HepG2 (cell line): ENCODE measurements at regions not wholly inside any gene's neighbourhood (a gene's known extent, or its start where the extent isn't known, plus 50 kb on each side); places are given as distances from the start of the nearest gene placed in this dataset.

Experiments used
- ATAC-seq: fragments of 200-7000 bp; cut with Tn5 transposase; 3 replicates; pipeline ENCODE4 v1.9.1; 2020; ENCODE audit warnings: mild to moderate bottlenecking, moderate library complexity
- BruUV-seq: library from RNA; stranded (reverse); fragments of 400-500 nt; replicated peaks from 2 replicates; lab custom pipeline; 2021; lab: Mats Ljungman, UMichigan
- CTCF ChIA-PET: fragments of 300-600 bp; formaldehyde crosslinking; extraction: SDS; loops from one replicate; lab custom pipeline; 2021; ENCODE audit warnings: low total read pairs, inconsistent platforms, low intra/inter-chr PET ratio; lab: Yijun Ruan, JAX
- POLR2A ChIA-PET: fragments of 350-600 bp; sonication (Branson Sonifier 250); formaldehyde crosslinking; loops from one replicate; lab custom pipeline; 2020; ENCODE audit warnings: antibody characterized with exemption, inconsistent platforms; lab: Yijun Ruan, JAX
- DNase-seq: peaks from one replicate; pipeline ENCODE4 v3.0.0-alpha.2; 2015; ENCODE audit warnings: low spot score
- FAIRE-seq: peaks from 3 replicates; lab custom pipeline; 2011; peaks lifted over from hg19 to GRCh38; lab: Jason Lieb, UNC
- H2AFZ ChIP-seq: one replicate; pipeline ENCODE4 v1.6.1; 2011; ENCODE audit warnings: low read length, inconsistent platforms
- H3K27ac ChIP-seq: fragments of 300-600 bp; 3 replicates; pipeline ENCODE4 v1.8.0; 2011; ENCODE audit warnings: mixed run types, mild to moderate bottlenecking, mixed read lengths, low read length, inconsistent platforms; ENCODE audit not compliant: insufficient read depth; ENCODE audit errors: extremely low read length
- H3K27me3 ChIP-seq, 2 experiments: fragments of 200-600 bp in 1 of 2; 2 replicates in 1 of 2; 3 replicates in 1 of 2; pipeline versions ENCODE4 v1.6.0 to v1.8.0; 2011; ENCODE audit warnings: low read length in 2 of 2, mild to moderate bottlenecking in 2 of 2, moderate library complexity in 2 of 2, inconsistent platforms in 1 of 2; ENCODE audit not compliant: insufficient read depth in 2 of 2, control insufficient read depth in 1 of 2
- H3K36me3 ChIP-seq, 2 experiments: fragments of 200-600 bp in 1 of 2; replicated peaks in 1 of 2; 2 replicates in 1 of 2; 3 replicates in 1 of 2; pipeline versions ENCODE4 v1.5.1 to v1.8.0; 2011; ENCODE audit warnings: low read length in 2 of 2, inconsistent platforms in 1 of 2; ENCODE audit not compliant: insufficient read depth in 2 of 2, control insufficient read depth in 1 of 2
- H3K4me1 ChIP-seq: 2 replicates; pipeline ENCODE4 v1.5.1; 2012; ENCODE audit warnings: low read length, inconsistent platforms; ENCODE audit not compliant: insufficient read depth
- H3K4me2 ChIP-seq: 2 replicates; pipeline ENCODE4 v1.6.0; 2011; ENCODE audit warnings: low read depth, low read length, inconsistent platforms
- H3K4me3 ChIP-seq, 3 experiments: fragments of 200-600 bp in 1 of 3; sonication (generic), shearing (Covaris generic) in 1 of 3; replicated peaks in 1 of 3; 2 replicates each; pipeline ENCODE4 v1.5.1; 2011 to 2016; ENCODE audit warnings: low read length in 3 of 3, inconsistent platforms in 2 of 3, low read depth in 2 of 3, mild to moderate bottlenecking in 2 of 3, control low read depth in 1 of 3, mixed read lengths in 1 of 3; ENCODE audit not compliant: insufficient read depth in 1 of 3
- H3K79me2 ChIP-seq: one replicate; pipeline ENCODE4 v1.6.1; 2011; ENCODE audit warnings: low read length, inconsistent platforms; ENCODE audit not compliant: insufficient read depth
- H3K9ac ChIP-seq: 2 replicates; pipeline ENCODE4 v1.6.0; 2011; ENCODE audit warnings: mild to moderate bottlenecking, low read depth, low read length, inconsistent platforms; ENCODE audit not compliant: insufficient read depth
- H3K9me3 ChIP-seq: 2 replicates; pipeline ENCODE4 v1.5.1; 2012; ENCODE audit warnings: mild to moderate bottlenecking, low read length
- H4K20me1 ChIP-seq: 2 replicates; pipeline ENCODE4 v1.6.0; 2011; ENCODE audit warnings: inconsistent platforms, mild to moderate bottlenecking, low read length, moderate library complexity; ENCODE audit not compliant: insufficient read depth
- ARID3A ChIP-seq: IDR thresholded peaks from 2 replicates; pipeline ENCODE4 v1.6.1; 2012; ENCODE audit warnings: low read depth, low read length, improper control_type of control experiment
- ASH2L ChIP-seq: fragments of 300-600, 200-600 bp; sonication (generic); IDR thresholded peaks from 2 replicates; pipeline ENCODE4 v1.7.0; 2017; ENCODE audit warnings: low read depth, mild to moderate bottlenecking, moderate library complexity, mixed read lengths, low read length; ENCODE audit not compliant: insufficient read length
- CBFB ChIP-seq: sonication (generic); formaldehyde crosslinking; IDR thresholded peaks from 2 replicates; pipeline ENCODE4 v1.4.0; 2020; ENCODE audit warnings: missing genetic modification reagents
- CEBPB ChIP-seq: IDR thresholded peaks from 2 replicates; pipeline ENCODE4 v1.6.1; 2011; ENCODE audit warnings: low read depth, low read length, improper control_type of control experiment, borderline replicate concordance
- GTF3A ChIP-seq: sonication (generic); formaldehyde crosslinking; conservative IDR thresholded peaks from 2 replicates; pipeline ENCODE4 v1.4.0; 2020; ENCODE audit warnings: mild to moderate bottlenecking, missing genetic modification reagents
- HBP1 ChIP-seq: IDR thresholded peaks from 2 replicates; pipeline ENCODE4 v1.6.1; 2016; ENCODE audit warnings: low read depth, control low read depth
- IRX3 ChIP-seq: sonication (generic); formaldehyde crosslinking; IDR thresholded peaks from 2 replicates; pipeline ENCODE4 v1.8.1; 2023; ENCODE audit warnings: mild to moderate bottlenecking, low read depth, missing genetic modification reagents, borderline replicate concordance
- PLRG1 ChIP-seq: fragments of 450-650 bp; conservative IDR thresholded peaks from 2 replicates; pipeline ENCODE4 v1.6.1; 2016
- POLR2AphosphoS5 ChIP-seq: IDR thresholded peaks from 2 replicates; pipeline ENCODE4 v1.6.1; 2012; ENCODE audit warnings: low read depth, low read length
- TEAD3 ChIP-seq: optimal IDR thresholded peaks from 2 replicates; pipeline ENCODE3; 2016; ENCODE audit warnings: borderline replicate concordance
- TMF1 ChIP-seq: sonication (generic); formaldehyde crosslinking; IDR thresholded peaks from 2 replicates; pipeline ENCODE4 v1.8.1; 2022; ENCODE audit warnings: low read depth, missing genetic modification reagents
- ZBTB33 ChIP-seq: sonication (generic); formaldehyde crosslinking; IDR thresholded peaks from 2 replicates; pipeline ENCODE4 v1.4.0; 2020; ENCODE audit warnings: missing genetic modification reagents
- ZMYM2 ChIP-seq: sonication (generic); formaldehyde crosslinking; IDR thresholded peaks from 2 replicates; pipeline ENCODE4 v1.8.0; 2022; ENCODE audit warnings: mild to moderate bottlenecking, missing genetic modification reagents
- ZMYM3 ChIP-seq: sonication (generic); formaldehyde crosslinking; IDR thresholded peaks from 2 replicates; pipeline ENCODE4 v1.5.1; 2020; ENCODE audit warnings: mild to moderate bottlenecking, missing genetic modification reagents
- ZNF292 ChIP-seq: sonication (generic); formaldehyde crosslinking; IDR thresholded peaks from 2 replicates; pipeline ENCODE4 v1.8.1; 2022; ENCODE audit warnings: mild to moderate bottlenecking, low read depth, missing genetic modification reagents, borderline replicate concordance
- ZNF644 ChIP-seq: IDR thresholded peaks from 2 replicates; pipeline ENCODE4 v1.6.1; 2016; ENCODE audit warnings: low read depth
- ZNF800 ChIP-seq: sonication (generic); formaldehyde crosslinking; IDR thresholded peaks from 2 replicates; pipeline ENCODE4 v1.4.0; 2020; ENCODE audit warnings: missing genetic modification reagents
- WGBS: methylation state at CpG from one replicate; pipeline ENCODE4 v1.1.6; 2017; ENCODE audit warnings: low lambda C conversion rate; 5-methylcytosine and 5-hydroxymethylcytosine counted together
- in situ Hi-C: cut with HindIII; loops from 2 replicates; pipeline ENCODE4 v1.10.0; 2017; ENCODE audit warnings: low pct_unique_long_range_greater_than_20kb; ENCODE audit not compliant: extremely low pct_ligation_motif_present
- intact Hi-C: fragments of 100-400 bp; cut with micrococcal nuclease; formaldehyde crosslinking; loops from one replicate; pipeline ENCODE4 v1.10.0; 2022; ENCODE audit not compliant: unreplicated experiment

GRCh38 chr3:17979911-17980310 is 237.5 kb upstream of the TBC1D5 start:
- no peak for FAIRE-seq
- no peak for ATAC-seq
- Histone ChIP-seq H3K4me2 (no peak overlapping the region), H3K9ac (no peak overlapping the region), H3K4me1 (no peaks in the 10 kb centered on the region), H2AFZ (no peak overlapping the region), H3K9me3 (no peaks in the 10 kb centered on the region), H3K4me3 (no peak overlapping the region), H4K20me1 (no peaks in the 10 kb centered on the region), H3K27ac (no peak overlapping the region), H3K27me3 (peaks cover 0 to 9% of the 10 kb centered on the region in 2 experiments; a peak in 1 of 5 replicates), H3K36me3 (no peaks in the 10 kb centered on the region), H3K79me2 (no peaks in the 10 kb centered on the region)
- TF ChIP-seq ZMYM2 (no peak), ZNF800 (CRISPR knock-in tag) (no peak), GTF3A (CRISPR knock-in tag) (no peak), ARID3A (no peak), ASH2L (no peak), ZBTB33 (CRISPR knock-in tag) (no peak), ZMYM3 (CRISPR knock-in tag) (no peak), CEBPB (no peak), HBP1 (no peak), ZNF644 (CRISPR knock-in tag) (no peak), TMF1 (CRISPR knock-in tag) (no peak), IRX3 (CRISPR knock-in tag) (no peak), ZNF292 (CRISPR knock-in tag) (no peak), TEAD3 (CRISPR knock-in tag) (no peak), POLR2AphosphoS5 (no peak), CBFB (CRISPR knock-in tag) (no peak), PLRG1 (no peak)
- intact Hi-C loops (no loop called here), in situ Hi-C loops (no loop called here)
- DNase-seq: no peak
- ChIA-PET CTCF (no interaction called here), POLR2A (no interaction called here)
- 1% methylated on average over 3 of the region's 3 CpGs for WGBS
- BruUV-seq: no TSS peak
